Nephron progenitor cell (in vitro differentiated cells): ENCODE measurements at regions not wholly inside any gene's neighbourhood (a gene's known extent, or its start where the extent isn't known, plus 50 kb on each side); places are given as distances from the start of the nearest gene placed in this dataset.

Experiments used
- DNase-seq: peaks from one replicate; pipeline ENCODE4 v3.0.0; 2021
- H3K27ac Mint-ChIP-seq: 2 replicates; pipeline ENCODE4 v1.8.0; 2021; ENCODE audit warnings: mild to moderate bottlenecking, moderate library complexity, mixed read lengths
- H3K27me3 Mint-ChIP-seq: 2 replicates; pipeline ENCODE4 v1.8.0; 2021; ENCODE audit warnings: mild to moderate bottlenecking, low read depth, mixed read lengths; ENCODE audit not compliant: poor library complexity
- H3K36me3 Mint-ChIP-seq: 2 replicates; pipeline ENCODE4 v1.8.0; 2021; ENCODE audit warnings: low read depth, mixed read lengths
- H3K4me1 Mint-ChIP-seq: 2 replicates; pipeline ENCODE4 v1.8.0; 2021; ENCODE audit warnings: mixed read lengths
- H3K4me3 Mint-ChIP-seq: 2 replicates; pipeline ENCODE4 v1.8.0; 2021; ENCODE audit warnings: mild to moderate bottlenecking, moderate library complexity, mixed read lengths
- H3K9me3 Mint-ChIP-seq: 2 replicates; pipeline ENCODE4 v1.8.0; 2021; ENCODE audit warnings: mild to moderate bottlenecking, moderate library complexity, mixed read lengths
- TF ChIP-seq, protein P1 (sequence below): fragments of 200-600 bp; sonication (generic); IDR thresholded peaks from 2 replicates; pipeline ENCODE4 v1.5.0; 2021; ENCODE audit warnings: antibody characterized with exemption

DNA sequence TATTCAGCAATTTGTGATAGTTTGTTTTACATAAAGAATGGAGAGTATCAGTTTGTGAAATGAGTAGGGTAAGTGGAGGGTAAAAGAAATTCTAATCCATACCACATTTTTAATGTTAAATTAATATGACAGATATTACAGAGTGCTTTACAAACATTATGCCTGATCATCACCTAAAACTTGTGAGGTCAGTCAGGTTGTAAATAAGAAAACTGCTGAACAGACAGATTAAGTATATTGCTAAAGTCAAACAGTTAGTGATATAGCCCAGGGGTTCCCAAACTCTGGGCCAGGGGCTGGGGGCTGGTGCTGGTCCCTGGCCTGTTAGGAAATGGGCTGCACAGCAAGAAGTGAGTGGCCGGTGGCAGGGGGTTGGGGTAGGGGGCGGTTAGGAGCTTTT lies 273.6 kb downstream of the TRAM1L1 start:
- no peaks in the 10 kb centered on the region for H3K9me3 Mint-ChIP-seq
- H3K4me1 Mint-ChIP-seq: no peaks in the 10 kb centered on the region
- H3K36me3 Mint-ChIP-seq: no peaks in the 10 kb centered on the region
- no peaks in the 10 kb centered on the region for H3K27me3 Mint-ChIP-seq
- no peak overlapping the region for H3K4me3 Mint-ChIP-seq
- TF ChIP-seq, protein P1, sequence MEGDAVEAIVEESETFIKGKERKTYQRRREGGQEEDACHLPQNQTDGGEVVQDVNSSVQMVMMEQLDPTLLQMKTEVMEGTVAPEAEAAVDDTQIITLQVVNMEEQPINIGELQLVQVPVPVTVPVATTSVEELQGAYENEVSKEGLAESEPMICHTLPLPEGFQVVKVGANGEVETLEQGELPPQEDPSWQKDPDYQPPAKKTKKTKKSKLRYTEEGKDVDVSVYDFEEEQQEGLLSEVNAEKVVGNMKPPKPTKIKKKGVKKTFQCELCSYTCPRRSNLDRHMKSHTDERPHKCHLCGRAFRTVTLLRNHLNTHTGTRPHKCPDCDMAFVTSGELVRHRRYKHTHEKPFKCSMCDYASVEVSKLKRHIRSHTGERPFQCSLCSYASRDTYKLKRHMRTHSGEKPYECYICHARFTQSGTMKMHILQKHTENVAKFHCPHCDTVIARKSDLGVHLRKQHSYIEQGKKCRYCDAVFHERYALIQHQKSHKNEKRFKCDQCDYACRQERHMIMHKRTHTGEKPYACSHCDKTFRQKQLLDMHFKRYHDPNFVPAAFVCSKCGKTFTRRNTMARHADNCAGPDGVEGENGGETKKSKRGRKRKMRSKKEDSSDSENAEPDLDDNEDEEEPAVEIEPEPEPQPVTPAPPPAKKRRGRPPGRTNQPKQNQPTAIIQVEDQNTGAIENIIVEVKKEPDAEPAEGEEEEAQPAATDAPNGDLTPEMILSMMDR: no peak
- DNase-seq: no peak
- no peak overlapping the region for H3K27ac Mint-ChIP-seq

DNA sequence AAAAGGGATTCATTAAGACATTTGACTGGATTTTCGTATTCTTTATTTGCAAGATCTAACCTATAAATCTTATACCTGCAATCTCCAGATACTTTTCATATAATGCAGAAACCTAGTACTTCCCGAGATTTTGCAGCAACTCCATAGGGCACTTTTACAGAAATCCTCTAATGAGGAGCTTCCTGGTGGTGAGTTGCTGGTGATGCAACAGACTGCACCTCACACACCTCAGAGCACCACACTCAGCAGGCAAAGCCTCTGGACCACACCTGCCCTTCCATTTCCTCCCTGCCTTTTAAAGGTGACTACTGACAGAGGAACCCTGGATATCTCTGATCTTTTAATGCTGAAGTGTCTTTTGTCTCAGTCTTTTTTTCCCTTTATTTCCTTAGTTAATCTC lies 289.4 kb downstream of the TRAM1L1 start:
- Mint-ChIP-seq H3K27me3 (no peaks in the 10 kb centered on the region), H3K27ac (no peak overlapping the region), H3K4me1 (no peaks in the 10 kb centered on the region), H3K4me3 (no peak overlapping the region), H3K9me3 (no peaks in the 10 kb centered on the region), H3K36me3 (no peaks in the 10 kb centered on the region)
- TF ChIP-seq, protein P1: no peak
- no peak for DNase-seq

DNA sequence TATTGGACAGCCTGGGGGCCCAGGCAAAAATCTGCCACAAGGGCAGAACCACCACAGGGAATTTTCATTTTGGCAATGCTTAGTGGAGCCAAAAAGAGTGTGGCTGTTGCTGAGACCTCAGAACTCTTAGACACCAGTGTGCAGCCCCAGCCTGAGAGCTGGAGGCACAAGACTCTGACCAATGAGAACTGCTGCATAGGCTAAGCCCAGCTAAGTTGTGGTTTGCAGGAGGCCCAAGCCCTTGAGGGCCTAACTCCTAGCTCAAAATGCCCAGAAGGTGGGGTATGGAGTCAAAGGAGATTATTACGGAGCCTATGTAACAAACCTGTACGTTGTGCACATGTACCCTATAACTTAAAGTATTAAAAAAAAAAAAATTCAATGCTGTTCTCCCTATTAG lies 296.7 kb downstream of the TRAM1L1 start:
- no peak overlapping the region for H3K4me3 Mint-ChIP-seq

DNA sequence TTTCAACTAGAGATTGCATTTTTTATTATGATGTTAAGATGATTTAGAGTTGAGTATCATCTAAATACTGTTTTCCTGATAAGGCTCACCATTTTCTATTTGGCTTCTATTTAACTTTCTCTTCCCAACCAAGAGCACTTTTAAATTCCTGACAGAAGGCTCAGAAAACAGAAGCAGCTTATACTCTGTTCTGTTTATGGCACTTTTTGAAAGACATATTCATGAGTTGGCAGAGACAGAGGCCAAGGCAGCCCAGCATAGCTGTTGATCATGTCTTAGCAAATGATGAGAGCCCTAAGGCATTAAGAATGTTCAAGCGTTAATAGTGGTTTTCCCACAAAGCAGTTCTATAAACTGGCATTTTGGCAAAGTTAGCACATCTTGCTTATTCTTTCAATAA lies 330.3 kb downstream of the TRAM1L1 start:
- TF ChIP-seq, protein P1: no peak
- H3K9me3 Mint-ChIP-seq: no peaks in the 10 kb centered on the region
- no peaks in the 10 kb centered on the region for H3K36me3 Mint-ChIP-seq
- no peaks in the 10 kb centered on the region for H3K27me3 Mint-ChIP-seq
- no peaks in the 10 kb centered on the region for H3K4me1 Mint-ChIP-seq
- no peak for DNase-seq
- no peak overlapping the region for H3K4me3 Mint-ChIP-seq
- H3K27ac Mint-ChIP-seq: no peak overlapping the region

More for the DNA sequence above, 296.7 kb downstream of the TRAM1L1 start:
- TF ChIP-seq, protein P1: no peak
- Mint-ChIP-seq H3K36me3 (no peaks in the 10 kb centered on the region), H3K4me1 (no peaks in the 10 kb centered on the region), H3K27ac (no peak overlapping the region), H3K9me3 (no peaks in the 10 kb centered on the region), H3K27me3 (no peaks in the 10 kb centered on the region)
- no peak for DNase-seq

DNA sequence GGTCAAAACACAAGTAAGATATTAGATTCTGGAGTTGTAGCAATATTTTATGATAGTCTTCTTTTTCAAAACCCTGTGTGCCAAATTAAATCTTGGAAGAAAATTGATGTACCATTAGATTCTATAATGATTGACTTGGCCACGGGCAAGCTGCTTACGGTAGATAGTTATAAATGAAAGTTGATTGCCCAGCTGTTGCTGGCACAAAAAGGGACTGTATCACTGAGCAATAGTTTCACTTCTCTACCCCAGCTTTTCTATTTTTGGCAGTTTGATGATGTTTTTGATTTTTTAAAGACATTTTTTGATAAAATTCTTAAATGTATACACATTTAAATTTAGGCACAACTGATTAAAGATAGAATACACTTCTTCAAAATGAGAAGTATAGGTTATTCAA lies 333.3 kb downstream of the TRAM1L1 start:
- Mint-ChIP-seq H3K27ac (no peak overlapping the region), H3K4me1 (no peaks in the 10 kb centered on the region)
- no peak for DNase-seq

DNA sequence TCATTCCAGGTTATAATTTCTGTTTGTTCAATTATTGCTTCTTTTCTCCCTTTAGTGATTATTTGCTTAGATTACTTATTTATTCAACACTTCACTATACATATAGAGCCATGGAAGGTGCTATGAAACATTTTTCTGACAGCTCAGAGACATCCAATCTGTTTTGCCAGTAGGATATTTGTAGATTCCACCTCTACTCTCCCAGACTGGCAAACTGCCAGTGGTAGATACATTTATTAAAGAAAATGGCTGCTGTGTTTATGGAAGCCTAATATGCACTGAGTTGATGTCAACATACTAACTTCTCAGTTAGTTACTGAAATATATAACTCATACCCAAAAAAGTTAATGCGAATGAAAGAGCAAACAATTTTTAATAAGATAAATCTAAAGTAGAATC lies 348.6 kb downstream of the TRAM1L1 start:
- no peaks in the 10 kb centered on the region for H3K9me3 Mint-ChIP-seq
- H3K4me1 Mint-ChIP-seq: no peaks in the 10 kb centered on the region
- no peak overlapping the region for H3K27ac Mint-ChIP-seq
- H3K27me3 Mint-ChIP-seq: peaks cover 4% of the 10 kb centered on the region
- TF ChIP-seq, protein P1: no peak
- H3K36me3 Mint-ChIP-seq: no peaks in the 10 kb centered on the region
- DNase-seq: no peak
- no peak overlapping the region for H3K4me3 Mint-ChIP-seq

More for the DNA sequence above, 333.3 kb downstream of the TRAM1L1 start:
- TF ChIP-seq, protein P1: no peak
- Mint-ChIP-seq H3K9me3 (no peaks in the 10 kb centered on the region), H3K27me3 (no peaks in the 10 kb centered on the region), H3K4me3 (no peak overlapping the region), H3K36me3 (no peaks in the 10 kb centered on the region)
